Prostate gland (tissue), 2 donors: ENCODE measurements at regions not wholly inside any gene's neighbourhood (a gene's known extent, or its start where the extent isn't known, plus 50 kb on each side); places are given as distances from the start of the nearest gene placed in this dataset.

Source experiments
- DNase-seq: peaks from one replicate; pipeline ENCODE4 v3.0.0-alpha.2; 2019; ENCODE audit warnings: low spot score
- H3K27ac ChIP-seq, 2 donors: fragments of 200-600 bp; sonication (generic); 2 replicates each; pipeline ENCODE4 v1.5.1; 2017 to 2019
- H3K27me3 ChIP-seq: fragments of 200-600 bp; sonication (generic); replicated peaks from 2 replicates; pipeline ENCODE4 v1.5.1; 2019; ENCODE audit not compliant: insufficient read depth
- H3K36me3 ChIP-seq, 2 donors: fragments of 200-600 bp; sonication (generic); 1 replicate in 1 of 2; 2 replicates in 1 of 2; pipeline versions ENCODE4 v1.5.1 to v1.8.1; 2017 to 2019
- H3K4me1 ChIP-seq: fragments of 200-600 bp; sonication (generic); replicated peaks from 2 replicates; pipeline ENCODE4 v1.5.1; 2019
- H3K4me3 ChIP-seq, 2 donors: fragments of 200-600 bp; sonication (generic); 2 replicates each; pipeline ENCODE4 v1.5.1; 2017 to 2019
- H3K9me3 ChIP-seq: fragments of 200-600 bp; sonication (generic); 2 replicates; pipeline ENCODE4 v1.5.1; 2017
- CTCF ChIP-seq, 4 experiments: fragments of 200-600 bp in 2 of 4; fragments of 450-650 bp in 2 of 4; sonication (generic) in 2 of 4; IDR thresholded peaks; 1 replicate in 3 of 4; 2 replicates in 1 of 4; pipeline ENCODE4 v1.5.1; 2016 to 2019; ENCODE audit warnings: antibody characterized with exemption in 4 of 4, mild to moderate bottlenecking in 2 of 4, moderate library complexity in 2 of 4
- POLR2A ChIP-seq: fragments of 450-650 bp; IDR thresholded peaks from one replicate; pipeline ENCODE4 v1.6.1; 2016; ENCODE audit warnings: antibody characterized with exemption, mild to moderate bottlenecking
- POLR2AphosphoS5 ChIP-seq: sonication (generic); formaldehyde crosslinking; IDR thresholded peaks from one replicate; pipeline ENCODE4 v1.6.1; 2017; ENCODE audit warnings: antibody characterized with exemption
- WGBS: methylation state at CpG from one replicate; pipeline ENCODE4 v1.1.5; 2018; 5-methylcytosine and 5-hydroxymethylcytosine counted together
- intact Hi-C: fragments of 100-400 bp; cut with DNase I; formaldehyde crosslinking; loops from one replicate; pipeline ENCODE4 v1.14.2; 2022

- WGBS: 12% methylated on average over 26 of the region's 26 CpGs
- intact Hi-C loops: loop anchor here (5.0 kb wide), 1 partner anchor 487 kb away; no protein-coding TSS in a partner anchor
- no peaks in the 10 kb centered on the region for H3K9me3 ChIP-seq
- H3K36me3 ChIP-seq: no peaks in the 10 kb centered on the region
- H3K4me3 ChIP-seq: peak overlapping the region in 1 of 2 donors; percentile 7
- no peaks in the 10 kb centered on the region for H3K4me1 ChIP-seq
- no peak overlapping the region for H3K27ac ChIP-seq
- TF ChIP-seq CTCF (IDR thresholded peaks at IDR 0.05): peak in 3 of 4 experiments; percentile 51 to 68 (median 61)
- no peak for TF ChIP-seq POLR2AphosphoS5
- no peaks in the 10 kb centered on the region for H3K27me3 ChIP-seq
- peak; percentile 67 for DNase-seq
These were observed 340.3 kb upstream of the PRKCQ start for GRCh38 chr10:6920072-6921019.

GRCh38 chr10:6919077-6919476 lies 339.0 kb upstream of the PRKCQ start:
- H3K27me3 ChIP-seq: no peaks in the 10 kb centered on the region
- no peak for DNase-seq
- H3K4me1 ChIP-seq: no peaks in the 10 kb centered on the region
- no peak overlapping the region for H3K4me3 ChIP-seq
- TF ChIP-seq POLR2A: no peak
- intact Hi-C loops: loop anchor here (5.0 kb wide), 2 partner anchors 168 to 338 kb away; no protein-coding TSS in a partner anchor
- WGBS: 92% methylated on average over 2 of the region's 2 CpGs
- H3K36me3 ChIP-seq: no peaks in the 10 kb centered on the region
- H3K27ac ChIP-seq: no peak overlapping the region
- H3K9me3 ChIP-seq: no peaks in the 10 kb centered on the region

GRCh38 chr10:6918305-6918704 lies 338.2 kb upstream of the PRKCQ start:
- no peak overlapping the region for H3K4me3 ChIP-seq
- TF ChIP-seq CTCF (IDR thresholded peaks at IDR 0.05): peak in 1 of 4 experiments; percentile 38
- TF ChIP-seq POLR2AphosphoS5: no peak
- H3K4me1 ChIP-seq: no peaks in the 10 kb centered on the region
- H3K9me3 ChIP-seq: no peaks in the 10 kb centered on the region
- no peaks in the 10 kb centered on the region for H3K27me3 ChIP-seq
- H3K27ac ChIP-seq: no peak overlapping the region
- DNase-seq: no peak
- H3K36me3 ChIP-seq: no peaks in the 10 kb centered on the region
- WGBS: 89% methylated on average over 6 of the region's 6 CpGs
- intact Hi-C loops: loop anchor here (5.0 kb wide), 2 partner anchors 169 to 339 kb away; no protein-coding TSS in a partner anchor

- Histone ChIP-seq H3K4me3 (no peak overlapping the region), H3K4me1 (no peaks in the 10 kb centered on the region), H3K9me3 (no peaks in the 10 kb centered on the region), H3K36me3 (no peaks in the 10 kb centered on the region), H3K27ac (no peak overlapping the region), H3K27me3 (no peaks in the 10 kb centered on the region)
- no peak for DNase-seq
- TF ChIP-seq POLR2A (no peak), POLR2AphosphoS5 (peak; percentile 20), CTCF (IDR thresholded peaks at IDR 0.05) (no peak)
- intact Hi-C loops: loop anchor here (5.0 kb wide), 2 partner anchors 170 to 340 kb away; no protein-coding TSS in a partner anchor
- 55% methylated on average over 6 of the region's 6 CpGs for WGBS
These were observed 337.0 kb upstream of the PRKCQ start for GRCh38 chr10:6917125-6917524.

- no peaks in the 10 kb centered on the region for H3K36me3 ChIP-seq
- WGBS: 83% methylated on average over 2 of the region's 2 CpGs
- no peak for DNase-seq
- intact Hi-C loops: loop anchor here (5.0 kb wide), 2 partner anchors 171 to 341 kb away; no protein-coding TSS in a partner anchor
- no peaks in the 10 kb centered on the region for H3K27me3 ChIP-seq
- no peak overlapping the region for H3K4me3 ChIP-seq
- no peak for TF ChIP-seq POLR2A
- TF ChIP-seq POLR2AphosphoS5: no peak
- no peak for TF ChIP-seq CTCF (IDR thresholded peaks at IDR 0.05)
- H3K4me1 ChIP-seq: no peaks in the 10 kb centered on the region
- no peaks in the 10 kb centered on the region for H3K9me3 ChIP-seq
- no peak overlapping the region for H3K27ac ChIP-seq
These were observed 336.5 kb upstream of the PRKCQ start for GRCh38 chr10:6916601-6917000.
